HG03354 (cell line): ENCODE measurements at regions not wholly inside any gene's neighbourhood (a gene's known extent, or its start where the extent isn't known, plus 50 kb on each side); places are given as distances from the start of the nearest gene placed in this dataset.
"Not testable (repeated sequence)": the region's sequence is repeated elsewhere in the genome, so short reads cannot be mapped to it uniquely, and the experiment has no call there.

Experiments used
- ATAC-seq: cut with Tn5 transposase; IDR thresholded peaks from one replicate; pipeline ENCODE4 v1.9.1; 2021; ENCODE audit warnings: mild to moderate bottlenecking; ENCODE audit not compliant: unreplicated experiment, poor library complexity, severe bottlenecking

DNA sequence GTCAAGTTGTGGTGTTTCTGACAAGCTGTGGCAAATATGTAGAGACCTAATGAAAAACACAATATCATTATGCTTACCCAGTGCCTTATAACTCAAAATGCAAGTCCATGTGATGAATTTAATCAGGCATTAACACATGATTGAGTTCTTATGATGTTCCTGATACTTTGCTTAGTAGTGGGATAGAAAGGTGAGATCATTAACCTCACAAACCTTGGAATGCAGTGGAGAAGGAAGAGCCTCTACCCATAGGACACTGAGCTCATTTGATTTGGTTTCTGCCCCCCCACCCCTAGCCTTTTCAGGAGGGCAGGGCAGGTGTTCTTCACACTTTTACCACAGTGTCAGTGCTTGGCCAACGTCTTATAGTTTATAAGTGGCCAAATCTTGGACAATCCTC is 683.6 kb upstream of the CPEB2 start:
- no peak for ATAC-seq

DNA sequence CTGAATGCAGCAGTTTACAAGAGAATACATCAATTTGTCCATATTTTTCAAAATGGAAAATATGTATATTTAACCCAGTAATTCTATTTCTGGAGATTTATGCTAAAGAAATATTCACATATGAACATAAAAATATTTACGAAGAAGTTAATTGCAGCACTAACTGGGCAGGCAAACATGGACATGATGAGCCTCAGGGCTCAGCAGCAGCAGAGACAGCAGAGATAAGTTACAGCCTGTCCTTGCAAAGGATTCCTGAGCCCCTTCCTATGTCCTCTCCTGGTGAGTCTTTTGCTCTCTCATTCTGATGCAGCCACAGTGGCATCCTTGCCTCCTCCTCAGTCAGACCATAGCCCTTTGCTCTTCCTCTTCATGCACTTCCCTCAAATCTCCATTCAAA is 680.6 kb upstream of the CPEB2 start:
- ATAC-seq: no peak

DNA sequence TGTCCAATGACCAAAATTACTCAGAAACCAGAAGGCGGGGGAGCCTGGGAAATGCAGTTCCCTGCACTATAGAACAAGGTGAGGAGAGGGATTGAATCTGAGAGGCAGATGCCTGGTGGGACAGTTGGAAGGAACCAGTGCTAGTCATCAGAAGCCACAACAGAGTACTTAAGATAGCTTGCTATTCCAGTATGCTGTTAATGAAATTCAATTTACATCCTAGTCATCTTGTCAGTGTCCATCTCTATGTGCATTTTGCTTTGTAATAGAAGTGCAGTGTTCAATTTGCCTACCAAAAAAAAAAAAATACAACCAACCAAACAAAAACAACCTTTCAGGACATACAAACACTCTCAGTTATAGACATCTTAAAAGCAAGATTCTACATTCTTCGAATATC is 679.1 kb upstream of the CPEB2 start:
- no peak for ATAC-seq

DNA sequence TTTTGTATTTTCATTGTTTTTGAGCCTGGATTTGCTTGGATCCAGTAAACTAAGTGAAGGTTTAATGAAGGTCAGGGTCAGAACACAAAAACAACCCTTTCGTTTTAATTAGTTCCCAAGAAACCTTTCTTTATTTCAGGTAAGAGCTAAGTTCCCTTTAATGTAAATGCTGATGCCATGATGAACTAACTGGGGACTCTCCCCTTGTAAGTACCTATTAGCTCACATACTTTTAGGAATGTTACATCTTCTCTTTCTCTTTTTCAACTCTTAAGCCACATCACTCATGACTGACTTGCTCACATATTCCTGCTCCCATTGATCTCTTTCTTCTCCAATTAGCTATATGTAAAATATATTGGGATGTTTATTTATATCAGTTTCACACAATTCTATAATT is 673.1 kb upstream of the CPEB2 start:
- ATAC-seq: no peak

DNA sequence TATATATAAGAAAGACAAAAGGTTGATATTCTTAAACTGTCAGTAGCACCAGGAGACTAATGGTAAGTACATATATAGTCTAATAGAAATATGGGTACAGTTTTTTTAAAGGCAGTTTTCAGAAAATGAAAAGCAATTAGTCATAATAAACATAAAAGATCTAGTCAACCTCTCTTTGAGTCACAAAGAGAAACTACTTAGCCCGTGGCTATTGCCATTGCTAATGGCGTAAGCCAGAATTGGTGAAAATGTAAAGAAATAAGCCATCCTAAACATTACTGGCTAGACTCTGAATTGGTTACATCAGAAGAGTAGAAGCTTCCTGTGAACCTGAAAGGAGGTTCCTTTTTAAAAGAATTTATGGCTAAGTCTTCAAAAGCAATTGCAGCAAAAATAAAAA is 668.7 kb upstream of the CPEB2 start:
- ATAC-seq: no peak

DNA sequence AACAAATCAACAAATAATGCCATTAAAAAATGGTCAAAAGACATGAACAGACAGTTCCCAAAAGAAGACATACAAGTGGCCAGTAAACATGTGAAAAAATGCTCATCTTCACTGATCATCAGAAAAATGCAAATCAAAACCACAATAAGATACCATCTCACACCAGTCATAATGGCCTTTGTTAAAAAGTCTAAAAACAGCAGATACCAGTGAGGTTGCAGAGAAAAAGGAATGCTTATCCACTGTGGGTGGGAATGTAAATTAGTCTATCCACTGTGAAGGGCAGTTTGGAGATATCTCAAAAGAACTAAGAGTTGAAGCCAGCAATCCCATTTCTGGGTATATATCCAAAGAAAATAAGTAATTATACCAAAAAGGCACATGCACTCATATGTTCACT is 668.1 kb upstream of the CPEB2 start:
- ATAC-seq: no peak

DNA sequence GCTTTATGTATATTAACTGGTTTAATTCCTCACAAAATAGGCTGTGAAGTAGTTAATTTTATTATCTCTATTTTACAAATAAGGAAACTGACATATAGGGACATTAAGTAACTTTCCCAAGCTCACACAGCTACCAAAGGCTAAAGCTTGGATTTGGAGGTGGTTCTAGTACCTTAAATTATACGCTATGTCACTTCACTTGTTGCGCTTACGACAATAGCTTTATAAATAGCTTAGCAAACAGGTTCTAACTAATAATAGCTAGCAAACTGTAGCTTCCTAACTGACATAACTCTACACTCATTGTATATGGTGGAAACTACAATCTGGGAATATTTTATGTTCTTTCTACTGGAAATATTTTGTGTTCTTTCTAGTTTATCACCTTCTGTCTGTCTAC is 666.4 kb upstream of the CPEB2 start:
- no peak for ATAC-seq

DNA sequence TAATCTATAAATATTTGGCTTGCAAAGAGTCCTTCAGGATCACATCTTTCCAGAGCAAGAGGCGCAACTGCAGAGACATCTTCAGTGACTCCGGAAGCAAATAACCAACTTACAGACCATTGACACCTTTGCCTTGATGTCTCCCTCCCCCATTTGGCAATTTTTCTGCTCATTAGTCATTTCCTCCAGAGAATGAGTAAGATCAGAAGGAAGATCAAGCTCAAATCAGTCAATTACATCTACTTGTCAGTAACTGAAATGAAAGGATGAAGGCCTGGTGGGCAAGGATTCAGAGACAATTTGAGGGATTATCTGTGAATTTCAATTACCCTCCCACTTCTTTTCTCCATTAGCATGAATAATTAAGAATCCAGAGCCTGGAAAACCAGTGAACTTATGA is 665.6 kb upstream of the CPEB2 start:
- no peak for ATAC-seq

DNA sequence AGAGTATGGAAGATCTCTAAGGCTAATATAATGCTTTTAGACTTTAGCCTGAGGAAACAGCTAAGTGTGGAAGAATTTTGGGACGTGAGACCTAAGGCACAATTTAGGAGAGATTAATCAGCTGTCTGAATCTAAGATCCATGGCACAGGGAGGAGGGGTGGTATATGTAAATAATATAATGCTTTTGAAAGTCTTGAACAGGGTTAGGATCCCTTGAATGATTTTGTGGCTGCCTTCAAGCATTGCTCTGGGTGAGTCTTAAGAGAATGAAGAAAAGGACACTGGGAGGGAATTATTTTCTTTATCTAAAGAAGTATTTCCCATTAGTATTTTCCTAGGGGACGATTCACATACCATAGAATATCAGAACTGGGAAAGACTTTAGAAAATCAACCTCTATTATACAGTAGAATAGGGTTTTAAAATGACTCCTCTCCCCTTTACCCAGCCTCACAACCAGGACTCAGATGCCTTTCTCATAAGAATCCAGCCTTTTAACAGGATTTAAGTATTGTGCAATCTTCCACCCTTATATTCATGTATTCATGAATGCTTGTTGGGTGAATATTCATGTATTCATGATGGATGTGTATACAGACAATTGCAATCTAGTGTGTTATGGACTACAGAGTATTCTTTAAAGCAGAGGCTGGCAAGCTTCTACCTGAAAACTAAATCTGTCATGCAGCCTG is 664.2 kb upstream of the CPEB2 start:
- no peak for ATAC-seq

DNA sequence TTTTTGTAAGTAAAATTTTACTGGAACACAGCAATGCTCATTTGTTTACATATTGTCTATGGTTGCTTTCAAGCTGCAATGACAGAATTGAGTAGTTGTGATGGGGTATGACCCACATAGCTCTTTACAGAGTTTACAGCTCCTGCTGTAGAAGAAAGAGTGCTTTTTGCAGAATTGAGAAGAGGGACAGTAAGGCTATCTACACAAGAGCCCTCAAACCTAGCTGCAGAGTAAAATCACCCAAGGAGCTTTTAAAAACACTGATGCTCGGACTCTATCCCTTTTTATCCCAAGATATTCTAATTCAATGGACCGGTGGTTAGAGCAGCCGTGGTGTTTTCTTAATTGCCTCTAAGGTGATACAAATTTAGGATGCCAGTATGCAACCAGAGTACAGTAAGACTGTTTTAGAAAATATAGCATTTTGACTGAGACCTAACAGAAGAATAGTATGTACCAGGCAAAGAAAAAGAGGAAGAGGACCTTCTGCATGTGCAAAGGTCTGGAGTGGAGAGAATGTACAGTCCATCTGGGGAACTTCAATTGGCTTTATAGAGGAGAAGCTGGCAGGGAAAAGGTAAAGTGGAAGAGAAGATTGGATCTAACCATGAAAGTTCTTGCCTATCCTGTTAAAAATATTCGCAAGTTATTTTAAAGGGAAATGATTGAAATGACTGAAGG is 663.6 kb upstream of the CPEB2 start:
- no peak for ATAC-seq

DNA sequence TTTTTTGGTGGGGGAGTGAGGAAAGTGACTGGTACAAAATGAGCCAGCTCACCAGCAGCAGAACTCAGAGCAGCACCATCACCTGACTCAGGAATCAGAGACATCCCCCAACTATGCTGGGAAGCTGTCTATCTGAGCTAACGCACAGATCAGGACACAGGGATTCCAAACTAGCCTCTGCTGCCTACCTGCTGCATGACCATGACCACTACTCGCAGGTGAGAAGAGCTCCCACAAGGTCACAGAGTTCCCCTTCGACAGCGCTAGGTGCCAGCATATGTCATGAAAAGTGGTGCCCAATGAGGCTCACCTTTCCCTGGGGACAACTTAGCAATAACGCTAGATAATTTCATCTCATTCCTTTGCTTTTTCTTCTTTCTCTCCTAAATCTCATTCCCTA is 662.6 kb upstream of the CPEB2 start:
- ATAC-seq: no peak

DNA sequence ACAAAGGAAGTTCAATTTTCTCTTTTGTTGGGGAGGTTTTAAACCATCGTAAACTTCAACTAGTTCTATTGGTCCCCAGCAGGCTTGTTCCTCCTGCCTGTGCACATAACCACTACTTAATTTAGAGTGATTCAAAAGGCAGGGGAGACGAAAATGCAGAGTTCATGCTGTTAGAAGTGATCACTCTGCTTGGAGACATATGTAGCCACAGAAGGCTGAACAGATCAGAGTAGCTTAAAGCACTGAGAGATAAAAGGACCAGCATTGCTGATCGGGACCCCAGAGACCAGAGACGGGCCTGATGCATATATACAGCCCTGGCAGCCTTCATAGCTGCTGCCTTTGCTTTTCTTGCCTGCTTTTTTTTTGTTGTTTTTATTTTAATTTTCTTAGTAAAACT is 662.0 kb upstream of the CPEB2 start:
- ATAC-seq: no peak

DNA sequence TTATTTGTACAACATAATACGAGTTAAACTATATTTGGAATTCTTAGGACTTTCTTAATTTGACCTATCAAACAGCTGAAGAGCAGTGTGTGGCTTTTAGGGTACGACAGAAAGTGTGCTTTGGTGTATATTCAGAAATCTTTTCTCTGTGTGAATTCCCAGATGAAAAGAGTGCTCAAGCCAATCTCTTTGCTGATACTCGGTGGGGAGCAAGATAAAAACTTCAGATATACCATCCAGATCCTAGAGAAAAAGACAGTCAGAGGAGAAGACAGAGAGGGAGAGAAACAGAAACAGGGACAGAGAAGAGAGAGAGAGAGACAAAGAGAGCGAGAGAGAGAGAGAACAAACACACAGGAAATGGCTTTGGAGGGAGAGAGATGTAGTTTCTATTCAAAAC is 658.3 kb upstream of the CPEB2 start:
- ATAC-seq: no peak

DNA sequence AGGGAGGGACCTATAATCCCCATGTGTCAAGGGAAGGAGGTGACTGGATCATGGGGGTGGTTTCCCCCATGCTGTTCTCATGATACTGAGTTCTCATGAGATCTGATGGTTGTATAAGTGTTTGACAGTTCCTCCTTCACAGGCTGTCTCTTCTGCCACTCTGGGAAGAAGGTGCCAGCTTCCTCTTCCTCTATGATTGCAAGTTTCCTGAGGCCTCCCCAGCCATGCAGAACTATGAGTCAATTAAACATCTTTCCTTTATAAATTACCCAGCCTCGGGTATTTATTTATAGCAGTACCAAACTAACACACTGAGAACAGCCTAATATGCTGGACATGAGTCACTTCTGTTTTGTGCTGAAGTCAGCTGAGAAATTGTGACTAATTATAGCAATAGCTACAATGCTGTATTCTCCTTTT is 656.9 kb upstream of the CPEB2 start:
- ATAC-seq: no peak

DNA sequence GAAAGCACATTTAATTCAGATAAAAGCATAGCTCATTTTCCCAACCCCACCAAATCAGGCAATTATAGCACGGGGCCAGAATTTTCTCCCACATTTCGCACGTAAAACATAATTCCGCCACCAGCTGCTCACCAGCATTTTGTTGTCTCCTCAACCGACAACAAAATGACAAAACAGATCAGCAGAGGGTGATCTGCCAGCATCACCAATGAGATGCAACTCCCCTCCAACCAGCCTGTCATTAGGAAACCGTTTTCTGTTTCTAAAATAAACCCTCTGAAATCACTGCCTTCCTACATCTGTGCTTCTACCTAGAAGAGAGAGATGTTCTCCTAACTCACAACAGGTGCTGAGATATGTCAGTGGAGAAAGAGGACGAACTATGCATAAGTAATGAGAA is 654.8 kb upstream of the CPEB2 start:
- no peak for ATAC-seq

DNA sequence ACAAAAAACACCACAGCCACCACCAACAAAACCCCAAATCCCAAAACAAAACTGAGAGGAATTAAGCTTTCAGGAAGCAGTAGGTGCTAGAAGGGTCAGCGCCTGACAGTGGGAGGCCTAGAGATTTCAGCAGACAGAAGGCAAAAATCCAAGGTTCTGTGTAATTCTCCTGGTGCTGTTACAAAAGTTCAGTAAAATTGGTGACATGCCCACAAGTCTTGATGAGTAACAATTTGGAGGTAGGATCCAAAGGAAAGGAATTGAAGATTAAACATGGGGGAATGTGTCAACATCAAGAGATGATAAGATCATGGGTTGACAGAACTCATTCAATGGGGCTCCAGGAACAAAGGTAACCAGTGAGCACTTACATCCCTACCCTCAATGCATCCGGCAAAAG is 653.8 kb upstream of the CPEB2 start:
- no peak for ATAC-seq

DNA sequence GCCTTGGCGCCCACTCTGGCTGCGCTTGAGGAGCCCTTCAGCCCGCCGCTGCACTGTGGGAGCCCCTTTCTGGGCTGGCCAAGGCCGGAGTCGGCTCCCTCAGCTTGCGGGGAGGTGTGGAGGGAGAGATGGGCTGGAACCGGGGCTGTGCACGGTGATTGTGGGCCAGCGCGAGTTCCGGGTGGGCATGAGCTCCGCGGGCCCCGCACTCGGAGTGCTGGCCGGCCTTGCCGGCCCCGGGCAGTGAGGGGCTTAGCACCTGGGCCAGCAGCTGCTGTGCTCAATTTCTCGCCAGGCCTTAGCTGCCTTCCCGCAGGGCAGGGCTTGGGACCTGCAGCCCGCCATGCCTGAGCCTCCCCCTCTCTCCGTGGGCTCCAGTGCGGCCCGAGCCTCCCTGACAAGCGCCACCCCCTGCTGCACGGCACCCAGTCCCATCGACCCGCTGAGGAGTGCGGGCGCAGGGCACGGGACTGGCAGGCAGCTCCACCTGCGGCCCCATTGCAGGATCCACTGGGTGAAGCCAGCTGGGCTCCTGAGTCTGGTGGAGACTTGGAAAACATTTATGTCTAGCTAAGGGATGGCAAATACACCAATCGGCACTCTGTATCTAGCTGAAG is 643.6 kb upstream of the CPEB2 start:
- not testable (repeated sequence) for ATAC-seq

DNA sequence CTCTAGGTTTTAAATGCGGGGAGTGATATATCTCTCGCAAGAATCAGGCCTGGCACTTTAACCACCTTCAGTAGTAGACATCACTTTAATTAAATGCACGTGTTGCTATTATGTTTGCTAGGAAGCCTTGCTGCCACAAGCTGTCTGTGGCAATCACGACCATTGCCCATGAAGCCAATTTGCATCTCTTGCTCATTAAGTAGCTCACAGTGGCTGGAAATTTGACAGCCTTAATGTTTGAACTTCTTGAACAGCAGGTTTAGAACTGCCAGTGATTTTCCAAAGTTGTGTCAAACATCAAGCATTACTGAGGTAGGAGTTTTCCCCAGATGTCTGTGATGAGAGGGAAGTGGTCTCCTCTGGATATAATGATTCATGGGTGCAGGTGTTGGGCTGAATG is 642.3 kb upstream of the CPEB2 start:
- ATAC-seq: no peak

DNA sequence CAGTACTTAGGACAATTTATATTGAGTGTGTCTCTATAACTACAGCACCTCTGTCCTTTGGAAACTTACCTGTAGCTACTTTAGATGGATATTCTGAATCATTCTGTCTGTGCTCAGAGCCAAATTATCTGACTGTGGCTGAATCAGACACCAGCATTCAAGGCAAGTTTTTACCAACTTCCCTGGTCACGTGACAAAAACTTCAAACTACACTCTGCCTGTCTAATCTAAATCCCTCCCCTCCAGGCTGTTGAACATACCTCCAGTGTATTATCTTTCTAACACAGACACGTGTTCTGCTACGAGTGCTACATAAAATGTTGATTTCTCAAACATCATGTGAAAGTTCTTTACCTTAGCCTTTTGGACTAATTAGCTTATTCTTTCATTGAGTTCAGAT is 641.2 kb upstream of the CPEB2 start:
- ATAC-seq: no peak

DNA sequence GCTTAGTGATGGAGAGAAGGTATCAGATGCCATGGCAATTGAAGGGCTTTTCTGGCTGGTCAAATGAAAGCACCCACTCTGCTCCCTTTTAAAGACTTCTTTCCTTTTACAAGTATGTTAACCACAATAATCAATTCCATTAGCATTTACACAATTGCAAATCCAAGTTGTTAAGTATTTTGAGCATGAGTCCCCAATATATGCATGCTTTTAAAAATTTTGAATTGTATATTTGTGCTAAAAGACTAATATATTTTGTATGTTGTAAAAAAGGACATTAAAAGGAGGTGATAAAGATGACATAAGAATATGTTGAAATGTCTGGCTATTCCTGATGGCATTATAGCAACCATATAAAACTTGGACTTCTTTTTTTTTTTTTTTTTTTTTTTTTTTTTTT is 639.9 kb upstream of the CPEB2 start:
- no peak for ATAC-seq

DNA sequence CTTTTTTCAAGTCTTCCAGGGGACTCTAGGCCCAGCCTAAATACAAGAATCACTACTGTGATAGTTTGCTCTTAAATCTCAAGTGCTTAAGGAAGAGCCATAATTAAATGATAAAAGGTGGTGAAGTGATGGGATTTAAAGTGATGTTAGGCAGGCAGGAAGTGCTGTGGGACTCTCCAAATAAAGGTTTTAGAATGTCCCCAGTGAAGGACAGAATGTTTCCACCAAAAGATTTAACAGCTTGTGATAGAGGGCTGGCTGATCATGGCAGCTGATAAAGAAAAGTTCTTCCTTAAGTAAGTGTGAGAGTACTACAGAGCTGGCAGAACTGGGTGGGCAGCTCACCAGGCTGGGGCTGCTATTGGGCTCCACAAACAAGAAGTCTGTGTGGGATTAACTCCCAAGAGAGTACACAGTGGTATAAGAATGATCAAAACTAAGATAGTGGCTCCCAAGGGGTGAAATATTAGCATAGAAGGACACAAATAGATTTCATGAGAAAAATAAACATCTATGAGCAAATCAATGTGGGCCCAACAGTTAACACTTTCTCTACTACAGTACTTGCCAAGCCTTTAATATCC is 637.2 kb upstream of the CPEB2 start:
- ATAC-seq: no peak
